ENCODE measurements at regions not wholly inside any gene's neighbourhood (a gene's known extent, or its start where the extent isn't known, plus 50 kb on each side); places are given as distances from the start of the nearest gene placed in this dataset.
"Not testable (repeated sequence)": the region's sequence is repeated elsewhere in the genome, so short reads cannot be mapped to it uniquely, and the experiment has no call there.

- FAIRE-seq (no peak), DNase-seq (ENCODE audit: insufficient read length, low spot score) (no peak)
- TF ChIP-seq CTCF (IDR thresholded peaks at IDR 0.05; ENCODE audit: insufficient read depth, missing control alignments), result no peak
Observed at GRCh38 chr12:25800101-25800500, 158.4 kb upstream of the RASSF8 start.

DNA sequence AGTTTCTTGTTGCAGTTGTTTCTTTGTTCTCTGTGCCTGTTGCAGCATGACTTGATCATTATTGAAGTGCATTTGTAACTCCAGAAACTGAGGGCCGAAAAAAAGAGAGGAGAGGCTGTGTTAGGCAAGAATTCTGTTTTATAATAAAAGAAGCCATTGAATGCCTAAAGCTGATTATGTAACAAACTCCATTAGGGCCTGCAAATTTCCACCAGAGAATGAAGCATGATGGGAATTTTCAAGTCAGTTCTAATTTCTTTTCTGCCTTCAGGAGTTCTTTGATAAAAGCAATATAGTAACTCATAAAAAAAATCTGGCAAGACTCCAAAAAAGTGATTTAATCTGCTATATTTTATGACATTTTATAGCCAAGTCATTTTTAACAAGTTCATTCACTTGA, 156.7 kb upstream of the RASSF8 start:
- DNase-seq (ENCODE audit: insufficient read length, low spot score) (no peak), FAIRE-seq (no peak)
- no peak for TF ChIP-seq CTCF (IDR thresholded peaks at IDR 0.05; ENCODE audit: insufficient read depth, missing control alignments)

- TF ChIP-seq CTCF (IDR thresholded peaks at IDR 0.05; ENCODE audit: insufficient read depth, missing control alignments), result no peak
- no peak for FAIRE-seq
- DNase-seq (ENCODE audit: insufficient read length, low spot score), result no peak
Observed at GRCh38 chr12:25802143-25802542, 156.3 kb upstream of the RASSF8 start.

DNA sequence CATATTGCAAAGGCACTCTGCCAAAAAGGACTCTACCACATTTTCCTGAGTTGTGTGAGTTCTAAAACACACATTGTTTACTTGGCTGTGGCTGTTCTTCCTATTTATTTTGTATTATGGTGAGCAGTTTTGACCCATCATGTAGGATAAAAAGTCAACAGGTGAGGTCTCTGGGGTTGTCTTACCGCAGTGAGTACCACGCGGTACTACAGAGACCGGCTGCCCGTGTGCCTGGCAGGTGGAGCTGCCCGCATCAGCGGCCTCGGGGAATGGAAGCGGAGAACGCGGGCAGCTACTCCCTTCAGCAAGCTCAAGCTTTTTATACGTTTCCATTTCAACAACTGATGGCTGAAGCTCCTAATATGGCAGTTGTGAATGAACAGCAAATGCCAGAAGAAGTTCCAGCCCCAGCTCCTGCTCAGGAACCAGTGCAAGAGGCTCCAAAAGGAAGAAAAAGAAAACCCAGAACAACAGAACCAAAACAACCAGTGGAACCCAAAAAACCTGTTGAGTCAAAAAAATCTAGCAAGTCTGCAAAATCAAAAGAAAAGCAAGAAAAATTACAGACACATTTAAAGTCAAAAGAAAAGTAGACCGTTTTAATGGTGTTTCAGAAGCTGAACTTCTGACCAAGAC, 155.3 kb upstream of the RASSF8 start:
- DNase-seq (ENCODE audit: insufficient read length, low spot score); FAIRE-seq: not testable (repeated sequence)

GRCh38 chr12:25804286-25804685, 154.2 kb upstream of the RASSF8 start:
- FAIRE-seq; DNase-seq (ENCODE audit: insufficient read length, low spot score): not testable (repeated sequence)

- no peak for TF ChIP-seq CTCF (IDR thresholded peaks at IDR 0.05; ENCODE audit: insufficient read depth, missing control alignments)
- FAIRE-seq (no peak), DNase-seq (ENCODE audit: insufficient read length, low spot score) (no peak)
Observed at GRCh38 chr12:25806271-25806670, 152.2 kb upstream of the RASSF8 start.

- FAIRE-seq, result no peak
- TF ChIP-seq CTCF (IDR thresholded peaks at IDR 0.05; ENCODE audit: insufficient read depth, missing control alignments), result no peak
- no peak for DNase-seq (ENCODE audit: insufficient read length, low spot score)
Observed at GRCh38 chr12:25808604-25809003, 149.9 kb upstream of the RASSF8 start.

- no peak for DNase-seq (ENCODE audit: insufficient read length, low spot score)
- no peak for TF ChIP-seq CTCF (IDR thresholded peaks at IDR 0.05; ENCODE audit: insufficient read depth, missing control alignments)
- FAIRE-seq, result no peak
Observed at GRCh38 chr12:25810683-25811082, 147.8 kb upstream of the RASSF8 start.
